ENCODE measurements at regions not wholly inside any gene's neighbourhood (a gene's known extent, or its start where the extent isn't known, plus 50 kb on each side); places are given as distances from the start of the nearest gene placed in this dataset.

DNA sequence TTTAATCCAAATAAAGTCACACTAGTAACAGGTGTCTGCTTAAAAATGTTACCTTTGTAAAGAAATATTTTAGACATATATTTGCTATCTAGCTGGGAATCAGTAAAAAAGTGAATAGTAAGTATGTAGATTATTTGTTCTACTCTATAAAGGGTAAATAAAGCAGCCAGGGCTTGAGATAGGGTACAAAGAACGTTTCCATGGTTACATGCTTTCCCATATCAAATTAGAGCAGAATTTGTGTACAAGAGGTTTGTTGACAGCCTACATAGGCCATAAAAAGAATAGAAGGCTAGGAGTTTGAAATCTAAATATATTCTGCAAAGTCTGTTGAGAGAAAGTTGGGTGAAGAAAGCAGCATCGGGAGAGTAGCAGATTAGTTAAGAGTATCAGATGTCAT, 160.9 kb upstream of the POU5F2 start:
- TF ChIP-seq, protein P1, sequence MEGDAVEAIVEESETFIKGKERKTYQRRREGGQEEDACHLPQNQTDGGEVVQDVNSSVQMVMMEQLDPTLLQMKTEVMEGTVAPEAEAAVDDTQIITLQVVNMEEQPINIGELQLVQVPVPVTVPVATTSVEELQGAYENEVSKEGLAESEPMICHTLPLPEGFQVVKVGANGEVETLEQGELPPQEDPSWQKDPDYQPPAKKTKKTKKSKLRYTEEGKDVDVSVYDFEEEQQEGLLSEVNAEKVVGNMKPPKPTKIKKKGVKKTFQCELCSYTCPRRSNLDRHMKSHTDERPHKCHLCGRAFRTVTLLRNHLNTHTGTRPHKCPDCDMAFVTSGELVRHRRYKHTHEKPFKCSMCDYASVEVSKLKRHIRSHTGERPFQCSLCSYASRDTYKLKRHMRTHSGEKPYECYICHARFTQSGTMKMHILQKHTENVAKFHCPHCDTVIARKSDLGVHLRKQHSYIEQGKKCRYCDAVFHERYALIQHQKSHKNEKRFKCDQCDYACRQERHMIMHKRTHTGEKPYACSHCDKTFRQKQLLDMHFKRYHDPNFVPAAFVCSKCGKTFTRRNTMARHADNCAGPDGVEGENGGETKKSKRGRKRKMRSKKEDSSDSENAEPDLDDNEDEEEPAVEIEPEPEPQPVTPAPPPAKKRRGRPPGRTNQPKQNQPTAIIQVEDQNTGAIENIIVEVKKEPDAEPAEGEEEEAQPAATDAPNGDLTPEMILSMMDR (conservative IDR thresholded peaks at IDR 0.05; ENCODE audit: low read depth in 2 of 2), result no peak
- no peak for TF ChIP-seq CREB1 (CRISPR knock-in tag; IDR thresholded peaks at IDR 0.05; ENCODE audit: low read depth)
- no peak for TF ChIP-seq POLR2AphosphoS5 (IDR thresholded peaks at IDR 0.05; ENCODE audit: low read depth)
- TF ChIP-seq EZH2 (IDR thresholded peaks at IDR 0.05; ENCODE audit: low read depth, unreplicated experiment), result no peak
- TF ChIP-seq, protein P2, sequence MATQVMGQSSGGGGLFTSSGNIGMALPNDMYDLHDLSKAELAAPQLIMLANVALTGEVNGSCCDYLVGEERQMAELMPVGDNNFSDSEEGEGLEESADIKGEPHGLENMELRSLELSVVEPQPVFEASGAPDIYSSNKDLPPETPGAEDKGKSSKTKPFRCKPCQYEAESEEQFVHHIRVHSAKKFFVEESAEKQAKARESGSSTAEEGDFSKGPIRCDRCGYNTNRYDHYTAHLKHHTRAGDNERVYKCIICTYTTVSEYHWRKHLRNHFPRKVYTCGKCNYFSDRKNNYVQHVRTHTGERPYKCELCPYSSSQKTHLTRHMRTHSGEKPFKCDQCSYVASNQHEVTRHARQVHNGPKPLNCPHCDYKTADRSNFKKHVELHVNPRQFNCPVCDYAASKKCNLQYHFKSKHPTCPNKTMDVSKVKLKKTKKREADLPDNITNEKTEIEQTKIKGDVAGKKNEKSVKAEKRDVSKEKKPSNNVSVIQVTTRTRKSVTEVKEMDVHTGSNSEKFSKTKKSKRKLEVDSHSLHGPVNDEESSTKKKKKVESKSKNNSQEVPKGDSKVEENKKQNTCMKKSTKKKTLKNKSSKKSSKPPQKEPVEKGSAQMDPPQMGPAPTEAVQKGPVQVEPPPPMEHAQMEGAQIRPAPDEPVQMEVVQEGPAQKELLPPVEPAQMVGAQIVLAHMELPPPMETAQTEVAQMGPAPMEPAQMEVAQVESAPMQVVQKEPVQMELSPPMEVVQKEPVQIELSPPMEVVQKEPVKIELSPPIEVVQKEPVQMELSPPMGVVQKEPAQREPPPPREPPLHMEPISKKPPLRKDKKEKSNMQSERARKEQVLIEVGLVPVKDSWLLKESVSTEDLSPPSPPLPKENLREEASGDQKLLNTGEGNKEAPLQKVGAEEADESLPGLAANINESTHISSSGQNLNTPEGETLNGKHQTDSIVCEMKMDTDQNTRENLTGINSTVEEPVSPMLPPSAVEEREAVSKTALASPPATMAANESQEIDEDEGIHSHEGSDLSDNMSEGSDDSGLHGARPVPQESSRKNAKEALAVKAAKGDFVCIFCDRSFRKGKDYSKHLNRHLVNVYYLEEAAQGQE (IDR thresholded peaks at IDR 0.05; ENCODE audit: unreplicated experiment), result no peak
- TF ChIP-seq STAT1 (IDR thresholded peaks at IDR 0.05; ENCODE audit: unreplicated experiment), result no peak
- no peak for TF ChIP-seq ZNF114 (CRISPR knock-in tag; IDR thresholded peaks at IDR 0.05)
- TF ChIP-seq JUNB (IDR thresholded peaks at IDR 0.05; ENCODE audit: unreplicated experiment), result no peak
- TF ChIP-seq EZH2phosphoT487 (IDR thresholded peaks at IDR 0.05; ENCODE audit: unreplicated experiment), result no peak
- TF ChIP-seq NANOG (IDR thresholded peaks at IDR 0.05; ENCODE audit: borderline replicate concordance), result no peak
- no peak for TF ChIP-seq ZNF331 (CRISPR knock-in tag; IDR thresholded peaks at IDR 0.05; ENCODE audit: low read depth)
- TF ChIP-seq, protein P3, sequence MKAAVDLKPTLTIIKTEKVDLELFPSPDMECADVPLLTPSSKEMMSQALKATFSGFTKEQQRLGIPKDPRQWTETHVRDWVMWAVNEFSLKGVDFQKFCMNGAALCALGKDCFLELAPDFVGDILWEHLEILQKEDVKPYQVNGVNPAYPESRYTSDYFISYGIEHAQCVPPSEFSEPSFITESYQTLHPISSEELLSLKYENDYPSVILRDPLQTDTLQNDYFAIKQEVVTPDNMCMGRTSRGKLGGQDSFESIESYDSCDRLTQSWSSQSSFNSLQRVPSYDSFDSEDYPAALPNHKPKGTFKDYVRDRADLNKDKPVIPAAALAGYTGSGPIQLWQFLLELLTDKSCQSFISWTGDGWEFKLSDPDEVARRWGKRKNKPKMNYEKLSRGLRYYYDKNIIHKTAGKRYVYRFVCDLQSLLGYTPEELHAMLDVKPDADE (IDR thresholded peaks at IDR 0.05), result no peak
